Gastrocnemius medialis (tissue), 4 donors: ENCODE measurements at regions not wholly inside any gene's neighbourhood (a gene's known extent, or its start where the extent isn't known, plus 50 kb on each side); places are given as distances from the start of the nearest gene placed in this dataset.

Source experiments
- POLR2A ChIP-seq, 2 donors: fragments of 450-650 bp; IDR thresholded peaks; one replicate each; pipeline ENCODE4 v1.6.1; 2017; ENCODE audit warnings: antibody characterized with exemption in 2 of 2, mild to moderate bottlenecking in 2 of 2, moderate library complexity in 2 of 2
- TF ChIP-seq, protein P1 (sequence below), 5 experiments: fragments of 450-650 bp in 3 of 5; fragments of 200-600 bp in 2 of 5; sonication (generic) in 2 of 5; IDR thresholded peaks in 4 of 5; conservative IDR thresholded peaks in 1 of 5; 1 replicate in 4 of 5; 2 replicates in 1 of 5; pipeline ENCODE4 v1.5.1; 2016 to 2019; ENCODE audit warnings: antibody characterized with exemption in 5 of 5, mild to moderate bottlenecking in 3 of 5, moderate library complexity in 3 of 5

DNA sequence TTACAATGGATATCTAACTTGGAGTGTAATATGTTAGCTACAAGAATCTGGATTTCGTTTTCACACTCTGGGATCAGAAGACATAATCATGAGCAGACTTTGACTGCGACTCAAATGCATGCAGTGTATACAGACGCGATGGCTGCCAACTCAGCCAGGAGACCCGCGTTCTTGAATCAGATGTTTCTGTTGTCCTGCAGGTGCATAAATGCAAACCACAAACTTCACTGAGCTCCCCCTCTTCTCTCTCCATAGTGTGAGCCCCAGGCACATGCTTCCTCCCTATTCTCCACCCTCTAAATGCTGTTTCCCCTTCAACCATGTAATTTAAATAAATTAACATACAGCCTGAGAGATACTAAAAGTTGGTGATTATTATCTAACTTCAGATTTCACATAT, 347.9 kb downstream of the DCHS2 start:
- TF ChIP-seq, protein P1, sequence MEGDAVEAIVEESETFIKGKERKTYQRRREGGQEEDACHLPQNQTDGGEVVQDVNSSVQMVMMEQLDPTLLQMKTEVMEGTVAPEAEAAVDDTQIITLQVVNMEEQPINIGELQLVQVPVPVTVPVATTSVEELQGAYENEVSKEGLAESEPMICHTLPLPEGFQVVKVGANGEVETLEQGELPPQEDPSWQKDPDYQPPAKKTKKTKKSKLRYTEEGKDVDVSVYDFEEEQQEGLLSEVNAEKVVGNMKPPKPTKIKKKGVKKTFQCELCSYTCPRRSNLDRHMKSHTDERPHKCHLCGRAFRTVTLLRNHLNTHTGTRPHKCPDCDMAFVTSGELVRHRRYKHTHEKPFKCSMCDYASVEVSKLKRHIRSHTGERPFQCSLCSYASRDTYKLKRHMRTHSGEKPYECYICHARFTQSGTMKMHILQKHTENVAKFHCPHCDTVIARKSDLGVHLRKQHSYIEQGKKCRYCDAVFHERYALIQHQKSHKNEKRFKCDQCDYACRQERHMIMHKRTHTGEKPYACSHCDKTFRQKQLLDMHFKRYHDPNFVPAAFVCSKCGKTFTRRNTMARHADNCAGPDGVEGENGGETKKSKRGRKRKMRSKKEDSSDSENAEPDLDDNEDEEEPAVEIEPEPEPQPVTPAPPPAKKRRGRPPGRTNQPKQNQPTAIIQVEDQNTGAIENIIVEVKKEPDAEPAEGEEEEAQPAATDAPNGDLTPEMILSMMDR (IDR thresholded peaks at IDR 0.05 in 4 of 5, conservative IDR thresholded peaks at IDR 0.05 in 1 of 5) = no peak
- no peak for TF ChIP-seq POLR2A (IDR thresholded peaks at IDR 0.05)
